ENCODE measurements at regions not wholly inside any gene's neighbourhood (a gene's known extent, or its start where the extent isn't known, plus 50 kb on each side); places are given as distances from the start of the nearest gene placed in this dataset.
"Not testable (repeated sequence)": the region's sequence is repeated elsewhere in the genome, so short reads cannot be mapped to it uniquely, and the experiment has no call there.

GRCh38 chr14:83006121-83006670, 1472.5 kb upstream of the SEL1L start:
- no peaks in the 10 kb centered on the region for H3K79me2 ChIP-seq
- no peak overlapping the region for H3K4me2 ChIP-seq (ENCODE audit: low read length)
- no peak overlapping the region for H3K9ac ChIP-seq
- H3K9me3 ChIP-seq (ENCODE audit: control insufficient read depth, low read length) = no peaks in the 10 kb centered on the region
- H3K36me3 ChIP-seq (ENCODE audit: control insufficient read depth, insufficient read depth, low read length) = no peaks in the 10 kb centered on the region
- no peaks in the 10 kb centered on the region for H3K27me3 ChIP-seq (ENCODE audit: control insufficient read depth, insufficient read depth, low read length)
- no peak overlapping the region for H2AFZ ChIP-seq
- no peak overlapping the region for H3K4me3 ChIP-seq (ENCODE audit: low read depth, low read length)
- TF ChIP-seq CTCF (IDR thresholded peaks at IDR 0.05) = no peak
- H3K4me1 ChIP-seq = no peaks in the 10 kb centered on the region
- H3K27ac ChIP-seq = no peak overlapping the region

- not testable (repeated sequence) for H3K79me2 ChIP-seq; H3K27me3 ChIP-seq (ENCODE audit: control insufficient read depth, insufficient read depth, low read length); H3K4me3 ChIP-seq (ENCODE audit: low read depth, low read length); H3K4me2 ChIP-seq (ENCODE audit: low read length); H3K4me1 ChIP-seq; H3K9me3 ChIP-seq (ENCODE audit: control insufficient read depth, low read length); H3K9ac ChIP-seq; H2AFZ ChIP-seq; H3K36me3 ChIP-seq (ENCODE audit: control insufficient read depth, insufficient read depth, low read length); H3K27ac ChIP-seq
Measured at GRCh38 chr14:83007052-83007451, 1473.4 kb upstream of the SEL1L start.

GRCh38 chr14:83007641-83008225, 1474.1 kb upstream of the SEL1L start:
- no peaks in the 10 kb centered on the region for H3K9me3 ChIP-seq (ENCODE audit: control insufficient read depth, low read length)

GRCh38 chr14:83017296-83017695, 1483.6 kb upstream of the SEL1L start:
- Histone ChIP-seq H2AFZ (no peak overlapping the region), H3K36me3 (ENCODE audit: control insufficient read depth, insufficient read depth, low read length) (no peaks in the 10 kb centered on the region), H3K79me2 (no peaks in the 10 kb centered on the region), H3K4me3 (ENCODE audit: low read depth, low read length) (no peak overlapping the region), H3K27ac (no peak overlapping the region), H3K4me2 (ENCODE audit: low read length) (no peak overlapping the region), H3K27me3 (ENCODE audit: control insufficient read depth, insufficient read depth, low read length) (no peaks in the 10 kb centered on the region), H3K4me1 (no peaks in the 10 kb centered on the region), H3K9ac (no peak overlapping the region), H3K9me3 (ENCODE audit: control insufficient read depth, low read length) (no peaks in the 10 kb centered on the region)
- TF ChIP-seq CTCF (IDR thresholded peaks at IDR 0.05) = no peak

More at GRCh38 chr14:83007641-83008225, 1474.1 kb upstream of the SEL1L start:
- no peaks in the 10 kb centered on the region for H3K4me1 ChIP-seq
- H3K36me3 ChIP-seq (ENCODE audit: control insufficient read depth, insufficient read depth, low read length) = no peaks in the 10 kb centered on the region
- no peak overlapping the region for H2AFZ ChIP-seq
- H3K79me2 ChIP-seq = no peaks in the 10 kb centered on the region
- H3K27me3 ChIP-seq (ENCODE audit: control insufficient read depth, insufficient read depth, low read length) = no peaks in the 10 kb centered on the region
- no peak overlapping the region for H3K4me3 ChIP-seq (ENCODE audit: low read depth, low read length)
- no peak for TF ChIP-seq CTCF (IDR thresholded peaks at IDR 0.05)
- no peak overlapping the region for H3K27ac ChIP-seq
- no peak overlapping the region for H3K9ac ChIP-seq
- no peak overlapping the region for H3K4me2 ChIP-seq (ENCODE audit: low read length)

- no peaks in the 10 kb centered on the region for H3K36me3 ChIP-seq (ENCODE audit: control insufficient read depth, insufficient read depth, low read length)
- no peaks in the 10 kb centered on the region for H3K4me1 ChIP-seq
- no peak overlapping the region for H3K4me3 ChIP-seq (ENCODE audit: low read depth, low read length)
- no peak overlapping the region for H3K4me2 ChIP-seq (ENCODE audit: low read length)
- H2AFZ ChIP-seq = no peak overlapping the region
- no peak overlapping the region for H3K9ac ChIP-seq
- H3K9me3 ChIP-seq (ENCODE audit: control insufficient read depth, low read length) = no peaks in the 10 kb centered on the region
- H3K27ac ChIP-seq = no peak overlapping the region
- TF ChIP-seq CTCF (IDR thresholded peaks at IDR 0.05) = no peak
- H3K27me3 ChIP-seq (ENCODE audit: control insufficient read depth, insufficient read depth, low read length) = no peaks in the 10 kb centered on the region
- no peaks in the 10 kb centered on the region for H3K79me2 ChIP-seq
Measured at GRCh38 chr14:83019744-83020414, 1486.2 kb upstream of the SEL1L start.
